NCI-H2171 treated with DMSO at 0.1 percent for 48 hours (cell line): ENCODE measurements at regions not wholly inside any gene's neighbourhood (a gene's known extent, or its start where the extent isn't known, plus 50 kb on each side); places are given as distances from the start of the nearest gene placed in this dataset.
A peak's percentile ranks its signal among the peaks of the same experiment; 100 is the strongest.
"Not testable (repeated sequence)": the region's sequence is repeated elsewhere in the genome, so short reads cannot be mapped to it uniquely, and the experiment has no call there.

Experiments
- DNase-seq: peaks from one replicate; lab custom pipeline; 2025; lab: John Stamatoyannopoulos, UW

- DNase-seq, result no peak
These were observed 2041.4 kb upstream of the CELF4 start for GRCh38 chr18:39607034-39607433.

- no peak for DNase-seq
These were observed 2039.2 kb upstream of the CELF4 start for GRCh38 chr18:39604836-39605235.

- DNase-seq, result no peak
These were observed 2036.5 kb upstream of the CELF4 start for GRCh38 chr18:39602131-39602530.

GRCh38 chr18:39600894-39601293 lies 2035.3 kb upstream of the CELF4 start:
- no peak for DNase-seq

- no peak for DNase-seq
These were observed 2033.7 kb upstream of the CELF4 start for GRCh38 chr18:39599251-39599650.

GRCh38 chr18:39596891-39597290 lies 2031.3 kb upstream of the CELF4 start:
- DNase-seq, result no peak

- DNase-seq, result no peak
These were observed 2030.6 kb upstream of the CELF4 start for GRCh38 chr18:39596221-39596620.

- DNase-seq, result no peak
These were observed 2028.6 kb upstream of the CELF4 start for GRCh38 chr18:39594206-39594605.

GRCh38 chr18:39591649-39592048 lies 2026.1 kb upstream of the CELF4 start:
- DNase-seq, result peak; percentile 15

GRCh38 chr18:39589496-39589895 lies 2023.9 kb upstream of the CELF4 start:
- DNase-seq, result no peak

- no peak for DNase-seq
These were observed 2022.0 kb upstream of the CELF4 start for GRCh38 chr18:39587586-39587985.

- no peak for DNase-seq
These were observed 2021.1 kb upstream of the CELF4 start for GRCh38 chr18:39586741-39587140.

- DNase-seq, result no peak
These were observed 2009.3 kb upstream of the CELF4 start for GRCh38 chr18:39574897-39575296.

- peak; percentile 17 for DNase-seq
These were observed 2005.9 kb upstream of the CELF4 start for GRCh38 chr18:39571511-39571910.

- DNase-seq, result not testable (repeated sequence)
These were observed 2000.1 kb upstream of the CELF4 start for GRCh38 chr18:39565551-39566230.

GRCh38 chr18:39564716-39565115 lies 1999.1 kb upstream of the CELF4 start:
- no peak for DNase-seq

- DNase-seq, result no peak
These were observed 1995.5 kb upstream of the CELF4 start for GRCh38 chr18:39561126-39561525.

- no peak for DNase-seq
These were observed 1993.1 kb upstream of the CELF4 start for GRCh38 chr18:39558658-39559057.

- no peak for DNase-seq
These were observed 1989.9 kb upstream of the CELF4 start for GRCh38 chr18:39555496-39555895.

GRCh38 chr18:39550701-39551100 lies 1985.1 kb upstream of the CELF4 start:
- no peak for DNase-seq

GRCh38 chr18:39549144-39549543 lies 1983.5 kb upstream of the CELF4 start:
- no peak for DNase-seq

- no peak for DNase-seq
These were observed 1966.1 kb upstream of the CELF4 start for GRCh38 chr18:39531659-39532058.

- no peak for DNase-seq
These were observed 1963.8 kb upstream of the CELF4 start for GRCh38 chr18:39529358-39529757.

- no peak for DNase-seq
These were observed 1961.9 kb upstream of the CELF4 start for GRCh38 chr18:39527465-39527864.
